DND-41 (cell line): ENCODE measurements at regions not wholly inside any gene's neighbourhood (a gene's known extent, or its start where the extent isn't known, plus 50 kb on each side); places are given as distances from the start of the nearest gene placed in this dataset.

Experiments
- ATAC-seq: fragments of 200-7000 bp; cut with Tn5 transposase; 3 replicates; pipeline ENCODE4 v1.9.1; 2021; ENCODE audit warnings: low read depth; ENCODE audit not compliant: insufficient read depth
- DNase-seq: peaks from one replicate; pipeline ENCODE4 v3.0.0-alpha.2; 2020
- H2AFZ ChIP-seq: 2 replicates; pipeline ENCODE4 v1.6.0; 2012; ENCODE audit warnings: low read depth, low read length
- H3K27ac ChIP-seq: 2 replicates; pipeline ENCODE4 v1.5.1; 2012; ENCODE audit warnings: low read length, inconsistent platforms
- H3K27me3 ChIP-seq: fragments of 200-600 bp; sonication (generic); 2 replicates; pipeline ENCODE4 v1.6.0; 2012; ENCODE audit warnings: low read length, mild to moderate bottlenecking, inconsistent platforms; ENCODE audit not compliant: insufficient read depth, poor library complexity
- H3K36me3 ChIP-seq: 2 replicates; pipeline ENCODE4 v1.5.1; 2012; ENCODE audit warnings: low read length, inconsistent platforms; ENCODE audit not compliant: insufficient read depth
- H3K4me1 ChIP-seq: 2 replicates; pipeline ENCODE4 v1.5.1; 2012; ENCODE audit warnings: mild to moderate bottlenecking, low read length; ENCODE audit not compliant: insufficient read depth
- H3K4me2 ChIP-seq: 2 replicates; pipeline ENCODE4 v1.6.0; 2012; ENCODE audit warnings: mild to moderate bottlenecking, moderate library complexity, low read length, inconsistent platforms; ENCODE audit not compliant: insufficient read depth
- H3K4me3 ChIP-seq, 2 experiments: fragments of 200-600 bp in 1 of 2; shearing (Covaris generic) in 1 of 2; 2 replicates each; pipeline ENCODE4 v1.5.1; 2012 to 2016; ENCODE audit warnings: inconsistent platforms in 2 of 2, low read length in 2 of 2, mild to moderate bottlenecking in 2 of 2, low read depth in 1 of 2, moderate library complexity in 1 of 2
- H3K79me2 ChIP-seq: 2 replicates; pipeline ENCODE4 v1.6.0; 2012; ENCODE audit warnings: low read length, inconsistent platforms; ENCODE audit not compliant: insufficient read depth
- H3K9ac ChIP-seq: 2 replicates; pipeline ENCODE4 v1.6.0; 2012; ENCODE audit warnings: low read depth, mild to moderate bottlenecking, inconsistent platforms, low read length, moderate library complexity
- H3K9me3 ChIP-seq: 2 replicates; pipeline ENCODE4 v1.5.1; 2012; ENCODE audit warnings: low read length, moderate library complexity, mild to moderate bottlenecking, inconsistent platforms; ENCODE audit not compliant: insufficient read depth, severe bottlenecking
- H4K20me1 ChIP-seq: 2 replicates; pipeline ENCODE4 v1.6.0; 2012; ENCODE audit warnings: low read length; ENCODE audit not compliant: insufficient read depth
- EZH2 ChIP-seq: IDR thresholded peaks from 3 replicates; pipeline ENCODE4 v1.6.1; 2012; ENCODE audit warnings: borderline replicate concordance, low read depth, mild to moderate bottlenecking, moderate library complexity, low read length, inconsistent platforms; ENCODE audit not compliant: severe bottlenecking
- TF ChIP-seq, protein P1 (sequence below): IDR thresholded peaks from 2 replicates; pipeline ENCODE4 v1.5.1; 2012; ENCODE audit warnings: borderline replicate concordance, low read length, moderate library complexity, mild to moderate bottlenecking; ENCODE audit not compliant: poor library complexity, severe bottlenecking; ENCODE audit errors: extremely low read depth

DNA sequence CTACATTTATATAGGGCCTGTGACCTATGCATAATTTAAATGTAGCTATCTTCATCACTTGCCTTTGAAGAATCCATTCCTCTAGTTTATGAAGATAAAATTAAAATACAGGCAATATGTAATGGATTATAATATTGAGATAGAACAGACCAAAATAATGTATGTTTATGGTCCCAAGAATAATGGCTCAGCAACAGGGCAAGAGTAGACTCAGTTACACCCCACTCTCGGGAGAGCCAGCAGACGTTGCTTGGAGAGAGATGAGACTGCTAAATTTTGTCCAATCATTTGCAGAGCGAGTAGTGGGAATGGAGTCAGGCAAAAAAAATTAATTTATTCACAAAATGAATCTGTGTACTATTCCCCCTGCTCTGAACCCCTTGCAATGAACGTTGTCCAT, 223.2 kb upstream of the FAT4 start:
- no peak for DNase-seq

DNA sequence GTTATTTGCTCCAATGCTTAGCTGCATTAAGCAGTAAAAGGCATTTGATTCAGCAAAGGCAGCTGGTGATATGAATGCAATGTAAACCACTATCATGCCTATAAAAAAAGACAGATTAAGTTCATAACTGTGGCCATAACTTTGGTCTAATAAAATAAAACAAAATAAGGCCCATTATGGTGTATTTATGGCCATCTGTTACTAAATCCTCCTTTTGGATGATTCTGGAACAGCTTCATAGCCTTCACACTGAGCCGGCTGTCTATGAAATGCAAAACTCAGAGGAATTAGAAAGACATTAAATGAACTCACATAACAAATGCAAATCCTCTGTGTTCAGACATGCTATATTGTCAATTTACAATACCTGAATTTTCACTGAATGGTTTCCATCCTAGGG, 223.7 kb upstream of the FAT4 start:
- no peaks in the 10 kb centered on the region for H3K4me1 ChIP-seq
- TF ChIP-seq, protein P1, sequence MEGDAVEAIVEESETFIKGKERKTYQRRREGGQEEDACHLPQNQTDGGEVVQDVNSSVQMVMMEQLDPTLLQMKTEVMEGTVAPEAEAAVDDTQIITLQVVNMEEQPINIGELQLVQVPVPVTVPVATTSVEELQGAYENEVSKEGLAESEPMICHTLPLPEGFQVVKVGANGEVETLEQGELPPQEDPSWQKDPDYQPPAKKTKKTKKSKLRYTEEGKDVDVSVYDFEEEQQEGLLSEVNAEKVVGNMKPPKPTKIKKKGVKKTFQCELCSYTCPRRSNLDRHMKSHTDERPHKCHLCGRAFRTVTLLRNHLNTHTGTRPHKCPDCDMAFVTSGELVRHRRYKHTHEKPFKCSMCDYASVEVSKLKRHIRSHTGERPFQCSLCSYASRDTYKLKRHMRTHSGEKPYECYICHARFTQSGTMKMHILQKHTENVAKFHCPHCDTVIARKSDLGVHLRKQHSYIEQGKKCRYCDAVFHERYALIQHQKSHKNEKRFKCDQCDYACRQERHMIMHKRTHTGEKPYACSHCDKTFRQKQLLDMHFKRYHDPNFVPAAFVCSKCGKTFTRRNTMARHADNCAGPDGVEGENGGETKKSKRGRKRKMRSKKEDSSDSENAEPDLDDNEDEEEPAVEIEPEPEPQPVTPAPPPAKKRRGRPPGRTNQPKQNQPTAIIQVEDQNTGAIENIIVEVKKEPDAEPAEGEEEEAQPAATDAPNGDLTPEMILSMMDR: no peak
- no peak for TF ChIP-seq EZH2
- H2AFZ ChIP-seq: no peak overlapping the region
- H3K79me2 ChIP-seq: no peaks in the 10 kb centered on the region
- no peaks in the 10 kb centered on the region for H3K36me3 ChIP-seq
- H3K4me3 ChIP-seq: no peak overlapping the region
- H3K9ac ChIP-seq: no peak overlapping the region
- no peak overlapping the region for H3K4me2 ChIP-seq
- no peaks in the 10 kb centered on the region for H3K27me3 ChIP-seq
- H4K20me1 ChIP-seq: no peaks in the 10 kb centered on the region
- ATAC-seq (no peak), DNase-seq (no peak)
- no peaks in the 10 kb centered on the region for H3K9me3 ChIP-seq
- no peak overlapping the region for H3K27ac ChIP-seq

More for the DNA sequence above, 223.2 kb upstream of the FAT4 start:
- Histone ChIP-seq H3K79me2 (no peaks in the 10 kb centered on the region), H2AFZ (no peak overlapping the region), H4K20me1 (no peaks in the 10 kb centered on the region), H3K4me2 (no peak overlapping the region), H3K4me3 (no peak overlapping the region), H3K4me1 (no peaks in the 10 kb centered on the region), H3K36me3 (no peaks in the 10 kb centered on the region), H3K9ac (no peak overlapping the region), H3K27me3 (no peaks in the 10 kb centered on the region), H3K27ac (no peak overlapping the region), H3K9me3 (no peaks in the 10 kb centered on the region)
- no peak for ATAC-seq
- no peak for TF ChIP-seq EZH2
- TF ChIP-seq, protein P1: no peak

DNA sequence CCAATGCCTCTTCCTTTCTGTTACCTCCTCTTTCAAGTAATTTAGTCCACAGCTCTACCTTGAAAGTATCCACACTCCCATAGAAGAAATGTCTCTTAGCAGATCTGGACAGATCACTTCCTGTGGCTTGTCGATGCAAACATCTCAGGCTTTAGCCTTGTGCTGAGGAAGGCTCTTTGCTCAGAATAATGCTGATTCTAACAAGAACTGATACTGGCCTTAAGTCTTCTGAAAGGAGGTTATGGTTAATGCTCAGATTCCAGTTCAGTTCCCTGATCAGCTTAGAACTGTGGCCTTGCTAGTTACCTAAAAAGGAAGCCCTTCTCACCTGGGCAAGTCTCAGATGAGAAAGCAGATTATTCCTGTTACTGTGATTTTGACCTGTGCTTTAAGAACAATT, 230.1 kb upstream of the FAT4 start:
- Histone ChIP-seq H4K20me1 (no peaks in the 10 kb centered on the region), H3K27ac (no peak overlapping the region), H3K4me2 (no peak overlapping the region), H3K4me3 (no peak overlapping the region), H3K27me3 (no peaks in the 10 kb centered on the region), H3K36me3 (no peaks in the 10 kb centered on the region), H2AFZ (no peak overlapping the region), H3K79me2 (no peaks in the 10 kb centered on the region), H3K4me1 (no peaks in the 10 kb centered on the region), H3K9ac (no peak overlapping the region), H3K9me3 (no peaks in the 10 kb centered on the region)
- no peak for DNase-seq
- no peak for ATAC-seq
- TF ChIP-seq, protein P1: no peak
- TF ChIP-seq EZH2: no peak

DNA sequence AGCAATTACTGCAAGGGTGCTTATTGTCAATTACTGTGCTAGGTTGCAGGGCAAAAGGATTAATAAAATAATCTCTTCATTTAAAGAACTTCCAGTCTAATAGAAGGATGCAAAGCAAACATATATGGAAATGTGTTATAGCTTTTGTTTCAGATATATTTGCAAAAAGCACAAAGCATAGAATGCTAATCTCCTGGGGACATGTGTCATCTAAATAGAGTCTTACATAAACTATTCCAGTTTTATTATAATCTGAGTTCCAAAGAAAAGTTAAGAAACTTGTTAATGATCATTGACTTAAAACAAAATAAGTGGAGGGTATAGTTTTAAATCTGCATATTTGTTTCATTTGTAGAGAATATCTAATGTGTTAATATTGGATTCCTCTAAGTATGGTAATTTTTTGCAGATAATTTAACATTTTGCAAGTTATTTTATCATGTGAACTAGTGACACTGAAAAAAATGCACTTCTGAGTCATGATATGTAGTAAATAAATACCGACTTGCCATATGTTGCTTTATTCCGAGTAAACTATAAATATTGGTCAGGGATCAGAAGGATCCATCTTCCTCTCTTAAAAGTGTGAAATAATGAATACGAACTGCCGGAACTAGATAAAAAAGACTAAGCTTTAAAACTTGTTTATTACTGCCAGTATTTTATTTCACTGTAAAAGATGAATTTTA, 231.9 kb upstream of the FAT4 start:
- ATAC-seq: no peak
- no peak for DNase-seq
- Histone ChIP-seq H3K4me3 (no peak overlapping the region), H4K20me1 (no peaks in the 10 kb centered on the region), H3K27me3 (no peaks in the 10 kb centered on the region), H3K9ac (no peak overlapping the region), H3K4me2 (no peak overlapping the region), H3K27ac (no peak overlapping the region), H3K9me3 (no peaks in the 10 kb centered on the region), H3K36me3 (no peaks in the 10 kb centered on the region), H3K79me2 (no peaks in the 10 kb centered on the region), H3K4me1 (no peaks in the 10 kb centered on the region), H2AFZ (no peak overlapping the region)
- TF ChIP-seq EZH2: no peak
- TF ChIP-seq, protein P1: no peak
